Endothelial cell (in vitro differentiated cells): ENCODE measurements at regions not wholly inside any gene's neighbourhood (a gene's known extent, or its start where the extent isn't known, plus 50 kb on each side); places are given as distances from the start of the nearest gene placed in this dataset.

Experiments used
- DNase-seq: peaks from one replicate; pipeline ENCODE4 v3.0.0; 2021; ENCODE audit warnings: low spot score
- H3K27ac Mint-ChIP-seq: one replicate; pipeline ENCODE4 v1.8.0; 2021; ENCODE audit warnings: mixed read lengths, inconsistent platforms; ENCODE audit not compliant: unreplicated experiment
- H3K27me3 Mint-ChIP-seq: one replicate; pipeline ENCODE4 v1.8.0; 2021; ENCODE audit warnings: mild to moderate bottlenecking, moderate library complexity, mixed read lengths, inconsistent platforms; ENCODE audit not compliant: unreplicated experiment
- H3K36me3 Mint-ChIP-seq: one replicate; pipeline ENCODE4 v1.8.0; 2021; ENCODE audit warnings: mild to moderate bottlenecking, low read depth, mixed read lengths, inconsistent platforms; ENCODE audit not compliant: unreplicated experiment
- H3K4me1 Mint-ChIP-seq: one replicate; pipeline ENCODE4 v1.8.0; 2021; ENCODE audit warnings: mild to moderate bottlenecking, mixed read lengths, inconsistent platforms; ENCODE audit not compliant: unreplicated experiment
- H3K4me3 Mint-ChIP-seq: one replicate; pipeline ENCODE4 v1.8.0; 2021; ENCODE audit warnings: mild to moderate bottlenecking, mixed read lengths, inconsistent platforms; ENCODE audit not compliant: unreplicated experiment
- H3K9me3 Mint-ChIP-seq: one replicate; pipeline ENCODE4 v1.8.0; 2021; ENCODE audit warnings: mixed read lengths, inconsistent platforms; ENCODE audit not compliant: unreplicated experiment
- TF ChIP-seq, protein P1 (sequence below): fragments of 200-600 bp; sonication (generic); IDR thresholded peaks from one replicate; pipeline ENCODE4 v1.5.0; 2021; ENCODE audit warnings: antibody characterized with exemption; ENCODE audit not compliant: unreplicated experiment

DNA sequence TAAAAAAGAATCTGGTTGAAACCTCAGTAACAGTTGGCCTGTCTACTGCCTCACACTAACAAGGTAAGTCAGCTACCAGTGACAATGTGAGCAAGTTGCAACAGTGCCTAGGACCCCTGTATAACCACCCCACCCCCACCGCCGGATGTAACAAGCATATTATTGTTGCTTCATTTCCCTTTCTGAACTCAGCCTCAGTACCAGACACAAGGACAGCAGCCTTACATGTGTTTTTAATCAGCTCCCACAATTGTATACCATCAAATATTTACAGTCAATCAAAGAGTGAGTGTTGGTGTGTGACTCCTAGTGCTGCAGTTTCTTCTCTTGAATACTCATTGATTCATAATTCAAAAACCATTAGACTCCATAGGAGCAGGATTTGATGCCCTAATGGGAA is 96.4 kb downstream of the PYDC2 start:
- TF ChIP-seq, protein P1, sequence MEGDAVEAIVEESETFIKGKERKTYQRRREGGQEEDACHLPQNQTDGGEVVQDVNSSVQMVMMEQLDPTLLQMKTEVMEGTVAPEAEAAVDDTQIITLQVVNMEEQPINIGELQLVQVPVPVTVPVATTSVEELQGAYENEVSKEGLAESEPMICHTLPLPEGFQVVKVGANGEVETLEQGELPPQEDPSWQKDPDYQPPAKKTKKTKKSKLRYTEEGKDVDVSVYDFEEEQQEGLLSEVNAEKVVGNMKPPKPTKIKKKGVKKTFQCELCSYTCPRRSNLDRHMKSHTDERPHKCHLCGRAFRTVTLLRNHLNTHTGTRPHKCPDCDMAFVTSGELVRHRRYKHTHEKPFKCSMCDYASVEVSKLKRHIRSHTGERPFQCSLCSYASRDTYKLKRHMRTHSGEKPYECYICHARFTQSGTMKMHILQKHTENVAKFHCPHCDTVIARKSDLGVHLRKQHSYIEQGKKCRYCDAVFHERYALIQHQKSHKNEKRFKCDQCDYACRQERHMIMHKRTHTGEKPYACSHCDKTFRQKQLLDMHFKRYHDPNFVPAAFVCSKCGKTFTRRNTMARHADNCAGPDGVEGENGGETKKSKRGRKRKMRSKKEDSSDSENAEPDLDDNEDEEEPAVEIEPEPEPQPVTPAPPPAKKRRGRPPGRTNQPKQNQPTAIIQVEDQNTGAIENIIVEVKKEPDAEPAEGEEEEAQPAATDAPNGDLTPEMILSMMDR = no peak
- Mint-ChIP-seq H3K9me3 (no peaks in the 10 kb centered on the region), H3K36me3 (no peaks in the 10 kb centered on the region), H3K4me1 (no peaks in the 10 kb centered on the region), H3K4me3 (no peak overlapping the region), H3K27ac (no peak overlapping the region), H3K27me3 (no peaks in the 10 kb centered on the region)
- no peak for DNase-seq

DNA sequence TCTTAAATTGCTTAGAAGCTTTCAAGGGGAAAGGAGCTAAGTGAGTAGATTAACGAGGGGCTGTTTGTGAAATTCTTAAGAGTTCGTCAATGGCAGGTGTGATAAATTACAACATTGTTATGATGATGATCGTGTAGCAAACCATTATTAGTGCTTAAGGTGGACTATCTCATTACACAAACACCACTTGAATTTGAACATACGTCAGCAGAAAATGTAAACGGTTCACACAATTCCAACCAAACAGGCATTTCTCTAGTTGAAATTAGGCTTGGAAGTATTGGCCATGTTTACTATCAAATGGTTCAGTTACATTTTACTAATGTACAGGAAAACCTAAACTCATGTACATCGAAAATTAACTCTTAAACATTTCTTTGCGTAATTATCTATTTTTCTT is 102.8 kb downstream of the PYDC2 start:
- TF ChIP-seq, protein P1 = no peak
- Mint-ChIP-seq H3K4me3 (no peak overlapping the region), H3K36me3 (no peaks in the 10 kb centered on the region), H3K9me3 (no peaks in the 10 kb centered on the region), H3K4me1 (peaks cover 7% of the 10 kb centered on the region), H3K27me3 (no peaks in the 10 kb centered on the region), H3K27ac (no peak overlapping the region)
- no peak for DNase-seq

DNA sequence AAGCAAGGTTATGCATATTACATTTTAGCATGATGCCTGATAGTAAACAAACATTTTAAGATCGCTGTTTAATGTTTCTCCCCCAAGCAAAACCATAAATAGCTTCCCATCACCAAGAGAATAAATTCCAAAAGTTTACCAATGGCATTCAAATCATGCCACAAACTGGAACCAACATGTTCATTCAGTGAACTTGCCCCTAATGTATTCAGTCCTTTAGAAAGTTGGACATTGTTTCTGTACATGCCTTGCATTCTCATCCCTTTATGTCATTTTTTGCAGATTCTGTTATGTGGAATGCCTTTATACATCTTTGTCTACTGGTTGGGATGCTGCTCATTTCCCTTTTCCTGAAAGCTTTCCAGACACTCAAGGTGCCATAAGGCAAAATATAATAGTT is 105.5 kb downstream of the PYDC2 start:
- Mint-ChIP-seq H3K4me3 (no peak overlapping the region), H3K27me3 (no peaks in the 10 kb centered on the region), H3K36me3 (no peaks in the 10 kb centered on the region), H3K27ac (no peak overlapping the region), H3K9me3 (no peaks in the 10 kb centered on the region), H3K4me1 (peaks cover 7% of the 10 kb centered on the region)
- TF ChIP-seq, protein P1 = no peak
- no peak for DNase-seq

DNA sequence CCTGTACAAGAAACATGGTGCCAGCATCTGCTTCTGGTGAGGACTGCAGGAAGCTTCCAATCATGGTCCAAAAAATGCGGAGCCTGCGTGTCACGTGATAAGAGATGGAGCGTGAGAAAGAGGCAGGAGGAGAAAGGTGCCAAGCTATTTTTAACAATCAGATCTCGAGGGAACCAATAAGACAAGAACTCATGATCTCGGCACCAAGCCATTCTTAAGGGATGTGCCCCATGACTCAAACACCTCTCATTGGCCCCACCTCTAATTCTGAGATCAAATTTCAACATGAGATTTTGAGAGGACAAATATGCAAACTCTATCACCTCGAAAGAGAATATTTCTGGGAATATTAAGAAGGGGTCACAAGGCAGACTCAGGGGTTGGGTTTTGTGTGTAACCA is 107.2 kb downstream of the PYDC2 start:
- H3K4me3 Mint-ChIP-seq = no peak overlapping the region
- no peak for DNase-seq
- peaks cover 7% of the 10 kb centered on the region for H3K4me1 Mint-ChIP-seq
- TF ChIP-seq, protein P1 = no peak
- no peaks in the 10 kb centered on the region for H3K36me3 Mint-ChIP-seq
- no peaks in the 10 kb centered on the region for H3K27me3 Mint-ChIP-seq
- no peak overlapping the region for H3K27ac Mint-ChIP-seq
- no peaks in the 10 kb centered on the region for H3K9me3 Mint-ChIP-seq

DNA sequence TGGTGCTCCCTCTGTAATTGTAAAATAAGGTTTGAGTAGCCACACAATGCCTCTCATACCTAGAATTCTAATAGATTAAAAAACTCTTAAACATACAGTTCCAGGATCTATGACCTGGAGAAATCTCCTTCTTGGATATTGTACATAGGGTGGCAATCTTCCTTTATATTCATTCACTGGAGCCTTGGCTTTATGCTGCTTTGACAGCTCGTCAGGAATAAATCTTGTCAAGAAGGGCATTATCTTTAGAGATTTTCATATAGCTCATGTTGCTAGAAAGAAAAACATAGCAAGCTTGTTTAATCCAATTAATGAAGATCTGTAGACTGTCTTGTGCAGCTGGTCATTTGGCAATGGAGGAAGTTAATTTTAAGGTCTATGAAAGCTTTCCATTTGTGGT is 131.1 kb downstream of the PYDC2 start:
- no peak overlapping the region for H3K4me3 Mint-ChIP-seq
- no peak overlapping the region for H3K27ac Mint-ChIP-seq
- peaks cover 2% of the 10 kb centered on the region for H3K27me3 Mint-ChIP-seq
- TF ChIP-seq, protein P1 = no peak
- no peaks in the 10 kb centered on the region for H3K36me3 Mint-ChIP-seq
- no peaks in the 10 kb centered on the region for H3K4me1 Mint-ChIP-seq
- H3K9me3 Mint-ChIP-seq = no peaks in the 10 kb centered on the region
- DNase-seq = no peak
